ENCODE measurements at regions not wholly inside any gene's neighbourhood (a gene's known extent, or its start where the extent isn't known, plus 50 kb on each side); places are given as distances from the start of the nearest gene placed in this dataset.

GRCh38 chr7:156539999-156540398, 100.6 kb upstream of the RNF32 start:
- TF ChIP-seq, protein P1, sequence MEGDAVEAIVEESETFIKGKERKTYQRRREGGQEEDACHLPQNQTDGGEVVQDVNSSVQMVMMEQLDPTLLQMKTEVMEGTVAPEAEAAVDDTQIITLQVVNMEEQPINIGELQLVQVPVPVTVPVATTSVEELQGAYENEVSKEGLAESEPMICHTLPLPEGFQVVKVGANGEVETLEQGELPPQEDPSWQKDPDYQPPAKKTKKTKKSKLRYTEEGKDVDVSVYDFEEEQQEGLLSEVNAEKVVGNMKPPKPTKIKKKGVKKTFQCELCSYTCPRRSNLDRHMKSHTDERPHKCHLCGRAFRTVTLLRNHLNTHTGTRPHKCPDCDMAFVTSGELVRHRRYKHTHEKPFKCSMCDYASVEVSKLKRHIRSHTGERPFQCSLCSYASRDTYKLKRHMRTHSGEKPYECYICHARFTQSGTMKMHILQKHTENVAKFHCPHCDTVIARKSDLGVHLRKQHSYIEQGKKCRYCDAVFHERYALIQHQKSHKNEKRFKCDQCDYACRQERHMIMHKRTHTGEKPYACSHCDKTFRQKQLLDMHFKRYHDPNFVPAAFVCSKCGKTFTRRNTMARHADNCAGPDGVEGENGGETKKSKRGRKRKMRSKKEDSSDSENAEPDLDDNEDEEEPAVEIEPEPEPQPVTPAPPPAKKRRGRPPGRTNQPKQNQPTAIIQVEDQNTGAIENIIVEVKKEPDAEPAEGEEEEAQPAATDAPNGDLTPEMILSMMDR (IDR thresholded peaks at IDR 0.05; ENCODE audit: low read depth, low read length, poor library complexity, severe bottlenecking) = no peak
- no peak for TF ChIP-seq EZH2phosphoT487 (IDR thresholded peaks at IDR 0.05; ENCODE audit: borderline replicate concordance, low read length)

All from DOHH2 (cell line).